H1 (cell line): ENCODE measurements at regions not wholly inside any gene's neighbourhood (a gene's known extent, or its start where the extent isn't known, plus 50 kb on each side); places are given as distances from the start of the nearest gene placed in this dataset.

Experiments used
- GTF2F1 ChIP-seq: IDR thresholded peaks from 2 replicates; pipeline ENCODE4 v1.6.1; 2012; ENCODE audit warnings: low read depth, low read length, improper control_type of control experiment, borderline replicate concordance
- KDM1A ChIP-seq: fragments of 200-600, 300-600 bp; sonication (generic); IDR thresholded peaks from 2 replicates; pipeline ENCODE4 v1.7.1; 2016; ENCODE audit warnings: mild to moderate bottlenecking, low read length, borderline replicate concordance
- SAP30 ChIP-seq: fragments of 300-600 bp; sonication (generic); IDR thresholded peaks from 2 replicates; pipeline ENCODE4 v1.7.1; 2012; ENCODE audit warnings: low read length, moderate library complexity, mild to moderate bottlenecking, inconsistent platforms; ENCODE audit not compliant: insufficient read depth, insufficient replicate concordance
- SP2 ChIP-seq: IDR thresholded peaks from 2 replicates; pipeline ENCODE4 v1.6.1; 2012; ENCODE audit warnings: mild to moderate bottlenecking, low read length, inconsistent platforms

- TF ChIP-seq SAP30 (no peak), KDM1A (no peak), GTF2F1 (no peak), SP2 (no peak)
Measured at GRCh38 chr7:80312139-80312661, 177.6 kb downstream of the GNAI1 start (continued).
